ENCODE measurements at regions not wholly inside any gene's neighbourhood (a gene's known extent, or its start where the extent isn't known, plus 50 kb on each side); places are given as distances from the start of the nearest gene placed in this dataset.

- no peak overlapping the region for H3K4me3 ChIP-seq (ENCODE audit: low read length)
- TF ChIP-seq CTCF (IDR thresholded peaks at IDR 0.05; ENCODE audit: insufficient read depth, low read depth, low read length, missing control alignments), result no peak
- DNase-seq (ENCODE audit: low read depth), result no peak
Observed at GRCh38 chr1:25021591-25022215, 91.6 kb upstream of the RUNX3 start.

- TF ChIP-seq CTCF (IDR thresholded peaks at IDR 0.05; ENCODE audit: insufficient read depth, low read depth, low read length, missing control alignments), result no peak
- H3K4me3 ChIP-seq (ENCODE audit: low read length), result no peak overlapping the region
- no peak for DNase-seq (ENCODE audit: low read depth)
Observed at GRCh38 chr1:25020851-25021590, 90.9 kb upstream of the RUNX3 start.

- DNase-seq (ENCODE audit: low read depth), result no peak
- TF ChIP-seq CTCF (IDR thresholded peaks at IDR 0.05; ENCODE audit: insufficient read depth, low read depth, low read length, missing control alignments), result no peak
- no peak overlapping the region for H3K4me3 ChIP-seq (ENCODE audit: low read length)
Observed at GRCh38 chr1:25020173-25020845, 90.2 kb upstream of the RUNX3 start.

GRCh38 chr1:25019337-25020172 is 89.5 kb upstream of the RUNX3 start:
- TF ChIP-seq CTCF (IDR thresholded peaks at IDR 0.05; ENCODE audit: insufficient read depth, low read depth, low read length, missing control alignments), result no peak
- no peak overlapping the region for H3K4me3 ChIP-seq (ENCODE audit: low read length)
- no peak for DNase-seq (ENCODE audit: low read depth)

- DNase-seq (ENCODE audit: low read depth), result no peak
- no peak for TF ChIP-seq CTCF (IDR thresholded peaks at IDR 0.05; ENCODE audit: insufficient read depth, low read depth, low read length, missing control alignments)
- no peak overlapping the region for H3K4me3 ChIP-seq (ENCODE audit: low read length)
Observed at GRCh38 chr1:25018943-25019336, 88.9 kb upstream of the RUNX3 start.

- peak; percentile 25 for DNase-seq (ENCODE audit: low read depth)
- H3K4me3 ChIP-seq (ENCODE audit: low read length), result no peak overlapping the region
Observed at GRCh38 chr1:25018110-25018735, 88.1 kb upstream of the RUNX3 start.

More at GRCh38 chr1:25018110-25018735, 88.1 kb upstream of the RUNX3 start:
- no peak for TF ChIP-seq CTCF (IDR thresholded peaks at IDR 0.05; ENCODE audit: insufficient read depth, low read depth, low read length, missing control alignments)
